Upper lobe of right lung (tissue), 1 donor: ENCODE measurements at regions not wholly inside any gene's neighbourhood (a gene's known extent, or its start where the extent isn't known, plus 50 kb on each side); places are given as distances from the start of the nearest gene placed in this dataset.
A peak's percentile ranks its signal among the peaks of the same experiment; 100 is the strongest.

Source experiments
- ATAC-seq: fragments of 200-7000 bp; cut with Tn5 transposase; one replicate; pipeline ENCODE4 v1.9.1; 2020; ENCODE audit warnings: mild to moderate bottlenecking, moderate library complexity
- DNase-seq: peaks from one replicate; pipeline ENCODE4 v3.0.0-alpha.2; 2020
- H3K27ac ChIP-seq: fragments of 200-600 bp; one replicate; pipeline ENCODE4 v1.8.0; 2022
- H3K27me3 ChIP-seq: fragments of 200-600 bp; one replicate; pipeline ENCODE4 v1.8.0; 2022; ENCODE audit warnings: mild to moderate bottlenecking
- H3K36me3 ChIP-seq: fragments of 200-600 bp; one replicate; pipeline ENCODE4 v1.8.0; 2022
- H3K4me1 ChIP-seq: fragments of 200-600 bp; one replicate; pipeline ENCODE4 v1.8.0; 2022
- H3K4me3 ChIP-seq: fragments of 200-600 bp; one replicate; pipeline ENCODE4 v1.8.0; 2022; ENCODE audit warnings: mild to moderate bottlenecking
- H3K9me3 ChIP-seq: fragments of 200-600 bp; one replicate; pipeline ENCODE4 v1.8.0; 2022
- CTCF ChIP-seq: fragments of 200-600 bp; IDR thresholded peaks from one replicate; pipeline ENCODE4 v1.8.0; 2022; ENCODE audit warnings: antibody characterized with exemption
- intact Hi-C: fragments of 100-400 bp; cut with DNase I; formaldehyde crosslinking; loops from one replicate; pipeline ENCODE4 v1.11.0; 2022
- donor health status: DM: no; HTN: yes; CAD: no; lungs with severe emphysema.

- TF ChIP-seq CTCF = no peak
- Histone ChIP-seq H3K36me3 (no peaks in the 10 kb centered on the region), H3K27me3 (no peaks in the 10 kb centered on the region), H3K9me3 (no peaks in the 10 kb centered on the region), H3K4me3 (no peak overlapping the region), H3K4me1 (peaks cover 86% of the 10 kb centered on the region), H3K27ac (peak overlapping the region; percentile 76)
- DNase-seq = no peak
- peak; percentile 29 for ATAC-seq
- intact Hi-C loops = no loop called here
Measured at GRCh38 chr17:77441130-77441920, 300.6 kb downstream of the SEC14L1 start.

DNA sequence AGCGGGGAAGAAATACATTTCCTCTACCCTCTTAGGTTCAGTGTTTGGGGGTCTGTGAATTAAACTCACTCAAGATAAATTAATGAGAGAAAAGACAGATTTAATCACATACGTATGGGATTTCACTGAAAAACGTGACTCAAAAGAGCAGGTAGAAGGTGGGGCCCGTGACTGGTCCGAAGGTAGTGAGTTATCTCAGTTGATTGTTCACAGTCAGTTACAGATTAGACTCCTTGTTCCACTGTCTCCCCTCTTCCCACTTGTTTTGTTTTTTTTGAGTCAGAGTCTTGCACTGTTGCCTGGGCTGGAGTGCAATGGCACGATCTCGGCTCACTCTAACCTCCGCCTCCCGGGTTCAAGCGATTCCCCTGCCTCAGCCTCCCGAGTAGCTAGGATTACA lies 301.2 kb downstream of the SEC14L1 start:
- intact Hi-C loops = no loop called here
- no peak for TF ChIP-seq CTCF

GRCh38 chr17:77442976-77443747 lies 302.4 kb downstream of the SEC14L1 start:
- ATAC-seq = no peak
- intact Hi-C loops = no loop called here

More for the DNA sequence above, 301.2 kb downstream of the SEC14L1 start:
- no peaks in the 10 kb centered on the region for H3K36me3 ChIP-seq
- H3K4me3 ChIP-seq = no peak overlapping the region
- no peaks in the 10 kb centered on the region for H3K27me3 ChIP-seq
- peak overlapping the region; percentile 76 for H3K27ac ChIP-seq
- ATAC-seq (no peak), DNase-seq (no peak)
- no peaks in the 10 kb centered on the region for H3K9me3 ChIP-seq
- H3K4me1 ChIP-seq = peaks cover 86% of the 10 kb centered on the region

GRCh38 chr17:77443748-77444260 lies 303.0 kb downstream of the SEC14L1 start:
- Histone ChIP-seq H3K4me3 (no peak overlapping the region), H3K4me1 (peaks cover 75% of the 10 kb centered on the region), H3K27me3 (no peaks in the 10 kb centered on the region), H3K9me3 (no peaks in the 10 kb centered on the region), H3K27ac (peak overlapping the region; percentile 70), H3K36me3 (no peaks in the 10 kb centered on the region)
- ATAC-seq (no peak), DNase-seq (no peak)
- no peak for TF ChIP-seq CTCF
- intact Hi-C loops = no loop called here

More at GRCh38 chr17:77442976-77443747, 302.4 kb downstream of the SEC14L1 start:
- H3K9me3 ChIP-seq = no peaks in the 10 kb centered on the region
- no peaks in the 10 kb centered on the region for H3K27me3 ChIP-seq
- peaks cover 82% of the 10 kb centered on the region for H3K4me1 ChIP-seq
- H3K36me3 ChIP-seq = no peaks in the 10 kb centered on the region
- peak overlapping the region; percentile 11 for H3K27ac ChIP-seq
- DNase-seq = no peak
- no peak for TF ChIP-seq CTCF
- no peak overlapping the region for H3K4me3 ChIP-seq

GRCh38 chr17:77444628-77444983 lies 303.8 kb downstream of the SEC14L1 start:
- H3K9me3 ChIP-seq = no peaks in the 10 kb centered on the region
- no peak overlapping the region for H3K4me3 ChIP-seq
- no peaks in the 10 kb centered on the region for H3K36me3 ChIP-seq
- intact Hi-C loops = no loop called here
- peak overlapping the region; percentile 70 for H3K27ac ChIP-seq
- no peak for DNase-seq
- no peaks in the 10 kb centered on the region for H3K27me3 ChIP-seq
- peaks cover 72% of the 10 kb centered on the region for H3K4me1 ChIP-seq
- no peak for TF ChIP-seq CTCF
- peak; percentile 51 for ATAC-seq
